GM06990 (cell line): ENCODE measurements at regions not wholly inside any gene's neighbourhood (a gene's known extent, or its start where the extent isn't known, plus 50 kb on each side); places are given as distances from the start of the nearest gene placed in this dataset.

Experiments
- DNase-seq: peaks from one replicate; pipeline ENCODE4 v3.0.0-alpha.2; 2011; ENCODE audit not compliant: insufficient read length; ENCODE audit errors: extremely low read depth
- H3K27me3 ChIP-seq: replicated peaks from 2 replicates; pipeline ENCODE4 v1.6.0; 2011; ENCODE audit warnings: low read length; ENCODE audit not compliant: control insufficient read depth, insufficient read depth
- H3K36me3 ChIP-seq: 2 replicates; pipeline ENCODE4 v1.5.1; 2011; ENCODE audit warnings: low read length; ENCODE audit not compliant: control insufficient read depth, insufficient read depth
- H3K4me3 ChIP-seq: replicated peaks from 2 replicates; pipeline ENCODE4 v1.5.1; 2011; ENCODE audit warnings: low read depth, mild to moderate bottlenecking, control low read depth, low read length
- CTCF ChIP-seq: IDR thresholded peaks from 2 replicates; pipeline ENCODE4 v1.5.1; 2011; ENCODE audit warnings: low read length, control low read depth, mild to moderate bottlenecking, inconsistent platforms; ENCODE audit not compliant: insufficient read depth, poor library complexity, severe bottlenecking

GRCh38 chr7:155404976-155405375 lies 53.0 kb upstream of the EN2 start:
- H3K27me3 ChIP-seq = no peaks in the 10 kb centered on the region; the same call in 1 of the 2 replicates
- TF ChIP-seq CTCF = no peak
- no peaks in the 10 kb centered on the region for H3K36me3 ChIP-seq
- no peak overlapping the region for H3K4me3 ChIP-seq
- DNase-seq = no peak

- DNase-seq = no peak
- no peaks in the 10 kb centered on the region; the same call in 1 of the 2 replicates for H3K27me3 ChIP-seq
- no peaks in the 10 kb centered on the region for H3K36me3 ChIP-seq
- no peak overlapping the region for H3K4me3 ChIP-seq
- TF ChIP-seq CTCF = no peak
Observed at GRCh38 chr7:155405399-155406318, 52.3 kb upstream of the EN2 start.

- Histone ChIP-seq H3K27me3 (no peaks in the 10 kb centered on the region; the same call in 1 of the 2 replicates), H3K4me3 (no peak overlapping the region), H3K36me3 (no peaks in the 10 kb centered on the region)
- TF ChIP-seq CTCF = no peak
- no peak for DNase-seq
Observed at GRCh38 chr7:155407799-155408198, 50.1 kb upstream of the EN2 start.
